ENCODE measurements at regions not wholly inside any gene's neighbourhood (a gene's known extent, or its start where the extent isn't known, plus 50 kb on each side); places are given as distances from the start of the nearest gene placed in this dataset.

DNA sequence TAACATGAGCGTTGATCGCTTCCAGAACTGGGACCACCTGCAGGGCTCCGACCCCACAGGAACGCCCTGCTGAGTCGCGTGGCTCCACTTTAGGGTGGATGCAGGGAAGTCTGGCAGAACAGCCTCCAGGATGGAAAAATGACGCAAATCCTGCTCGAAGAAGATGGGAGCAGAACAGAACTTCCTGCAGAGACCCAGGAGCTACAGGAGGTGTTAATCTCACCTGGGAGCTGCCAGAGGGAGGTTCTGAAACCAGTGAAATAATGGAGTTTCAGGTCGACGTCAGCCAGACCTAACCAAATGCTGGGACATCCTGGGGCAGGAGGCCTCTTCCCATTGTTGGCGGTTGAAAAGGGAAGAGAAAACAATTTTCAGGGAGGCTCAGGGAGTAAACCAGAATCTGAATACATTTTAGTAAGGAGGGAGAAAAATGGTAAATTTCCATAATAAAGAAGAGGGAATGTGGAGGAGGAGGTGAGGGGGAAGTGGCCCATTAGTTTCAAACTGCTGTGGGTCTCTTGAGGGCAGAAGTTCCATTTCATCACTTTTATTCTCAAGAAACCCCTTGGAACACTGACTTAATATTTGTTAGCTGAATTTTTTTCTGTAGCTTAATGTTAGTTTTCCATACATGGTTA lies 558.4 kb upstream of the CDH4 start:
- TF ChIP-seq, protein P1, sequence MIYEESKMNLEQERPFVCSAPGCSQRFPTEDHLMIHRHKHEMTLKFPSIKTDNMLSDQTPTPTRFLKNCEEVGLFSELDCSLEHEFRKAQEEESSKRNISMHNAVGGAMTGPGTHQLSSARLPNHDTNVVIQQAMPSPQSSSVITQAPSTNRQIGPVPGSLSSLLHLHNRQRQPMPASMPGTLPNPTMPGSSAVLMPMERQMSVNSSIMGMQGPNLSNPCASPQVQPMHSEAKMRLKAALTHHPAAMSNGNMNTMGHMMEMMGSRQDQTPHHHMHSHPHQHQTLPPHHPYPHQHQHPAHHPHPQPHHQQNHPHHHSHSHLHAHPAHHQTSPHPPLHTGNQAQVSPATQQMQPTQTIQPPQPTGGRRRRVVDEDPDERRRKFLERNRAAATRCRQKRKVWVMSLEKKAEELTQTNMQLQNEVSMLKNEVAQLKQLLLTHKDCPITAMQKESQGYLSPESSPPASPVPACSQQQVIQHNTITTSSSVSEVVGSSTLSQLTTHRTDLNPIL (CRISPR knock-in tag; IDR thresholded peaks at IDR 0.05; ENCODE audit: low read depth), result no peak
- TF ChIP-seq OSR1 (CRISPR knock-in tag; IDR thresholded peaks at IDR 0.05), result no peak
- TF ChIP-seq BACH2 (CRISPR knock-in tag; IDR thresholded peaks at IDR 0.05; ENCODE audit: borderline replicate concordance), result no peak
- TF ChIP-seq ZNF8 (CRISPR knock-in tag; IDR thresholded peaks at IDR 0.05), result no peak
- no peak for TF ChIP-seq TCF4 (CRISPR knock-in tag; IDR thresholded peaks at IDR 0.05; ENCODE audit: borderline replicate concordance)
- TF ChIP-seq, protein P2, sequence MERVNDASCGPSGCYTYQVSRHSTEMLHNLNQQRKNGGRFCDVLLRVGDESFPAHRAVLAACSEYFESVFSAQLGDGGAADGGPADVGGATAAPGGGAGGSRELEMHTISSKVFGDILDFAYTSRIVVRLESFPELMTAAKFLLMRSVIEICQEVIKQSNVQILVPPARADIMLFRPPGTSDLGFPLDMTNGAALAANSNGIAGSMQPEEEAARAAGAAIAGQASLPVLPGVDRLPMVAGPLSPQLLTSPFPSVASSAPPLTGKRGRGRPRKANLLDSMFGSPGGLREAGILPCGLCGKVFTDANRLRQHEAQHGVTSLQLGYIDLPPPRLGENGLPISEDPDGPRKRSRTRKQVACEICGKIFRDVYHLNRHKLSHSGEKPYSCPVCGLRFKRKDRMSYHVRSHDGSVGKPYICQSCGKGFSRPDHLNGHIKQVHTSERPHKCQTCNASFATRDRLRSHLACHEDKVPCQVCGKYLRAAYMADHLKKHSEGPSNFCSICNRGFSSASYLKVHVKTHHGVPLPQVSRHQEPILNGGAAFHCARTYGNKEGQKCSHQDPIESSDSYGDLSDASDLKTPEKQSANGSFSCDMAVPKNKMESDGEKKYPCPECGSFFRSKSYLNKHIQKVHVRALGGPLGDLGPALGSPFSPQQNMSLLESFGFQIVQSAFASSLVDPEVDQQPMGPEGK (CRISPR knock-in tag; IDR thresholded peaks at IDR 0.05; ENCODE audit: borderline replicate concordance), result no peak
- no peak for TF ChIP-seq POU6F1 (CRISPR knock-in tag; IDR thresholded peaks at IDR 0.05; ENCODE audit: borderline replicate concordance, low read depth)
- TF ChIP-seq, protein P3, sequence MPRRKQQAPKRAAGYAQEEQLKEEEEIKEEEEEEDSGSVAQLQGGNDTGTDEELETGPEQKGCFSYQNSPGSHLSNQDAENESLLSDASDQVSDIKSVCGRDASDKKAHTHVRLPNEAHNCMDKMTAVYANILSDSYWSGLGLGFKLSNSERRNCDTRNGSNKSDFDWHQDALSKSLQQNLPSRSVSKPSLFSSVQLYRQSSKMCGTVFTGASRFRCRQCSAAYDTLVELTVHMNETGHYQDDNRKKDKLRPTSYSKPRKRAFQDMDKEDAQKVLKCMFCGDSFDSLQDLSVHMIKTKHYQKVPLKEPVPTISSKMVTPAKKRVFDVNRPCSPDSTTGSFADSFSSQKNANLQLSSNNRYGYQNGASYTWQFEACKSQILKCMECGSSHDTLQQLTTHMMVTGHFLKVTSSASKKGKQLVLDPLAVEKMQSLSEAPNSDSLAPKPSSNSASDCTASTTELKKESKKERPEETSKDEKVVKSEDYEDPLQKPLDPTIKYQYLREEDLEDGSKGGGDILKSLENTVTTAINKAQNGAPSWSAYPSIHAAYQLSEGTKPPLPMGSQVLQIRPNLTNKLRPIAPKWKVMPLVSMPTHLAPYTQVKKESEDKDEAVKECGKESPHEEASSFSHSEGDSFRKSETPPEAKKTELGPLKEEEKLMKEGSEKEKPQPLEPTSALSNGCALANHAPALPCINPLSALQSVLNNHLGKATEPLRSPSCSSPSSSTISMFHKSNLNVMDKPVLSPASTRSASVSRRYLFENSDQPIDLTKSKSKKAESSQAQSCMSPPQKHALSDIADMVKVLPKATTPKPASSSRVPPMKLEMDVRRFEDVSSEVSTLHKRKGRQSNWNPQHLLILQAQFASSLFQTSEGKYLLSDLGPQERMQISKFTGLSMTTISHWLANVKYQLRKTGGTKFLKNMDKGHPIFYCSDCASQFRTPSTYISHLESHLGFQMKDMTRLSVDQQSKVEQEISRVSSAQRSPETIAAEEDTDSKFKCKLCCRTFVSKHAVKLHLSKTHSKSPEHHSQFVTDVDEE (CRISPR knock-in tag; IDR thresholded peaks at IDR 0.05), result no peak
- no peak for TF ChIP-seq SNAI2 (CRISPR knock-in tag; IDR thresholded peaks at IDR 0.05)
- TF ChIP-seq RARB (CRISPR knock-in tag; IDR thresholded peaks at IDR 0.05), result no peak
- no peak for TF ChIP-seq TOX (CRISPR knock-in tag; IDR thresholded peaks at IDR 0.05; ENCODE audit: borderline replicate concordance)
- no peak for TF ChIP-seq ZNF70 (CRISPR knock-in tag; IDR thresholded peaks at IDR 0.05)
- TF ChIP-seq ESRRG (CRISPR knock-in tag; IDR thresholded peaks at IDR 0.05), result no peak
- TF ChIP-seq ZFP30 (CRISPR knock-in tag; IDR thresholded peaks at IDR 0.05), result no peak
- no peak for TF ChIP-seq ZC3H10 (CRISPR knock-in tag; IDR thresholded peaks at IDR 0.05)
- no peak for TF ChIP-seq ARNTL (CRISPR knock-in tag; IDR thresholded peaks at IDR 0.05; ENCODE audit: borderline replicate concordance, low read depth)
- ATAC-seq, result no peak

- TF ChIP-seq SNAI2 (CRISPR knock-in tag; IDR thresholded peaks at IDR 0.05) (no peak), BACH2 (CRISPR knock-in tag; IDR thresholded peaks at IDR 0.05; ENCODE audit: borderline replicate concordance) (no peak), ISL1 (CRISPR knock-in tag; IDR thresholded peaks at IDR 0.05) (no peak)
- TF ChIP-seq, protein P3 (CRISPR knock-in tag; IDR thresholded peaks at IDR 0.05), result no peak
- TF ChIP-seq, protein P2 (CRISPR knock-in tag; IDR thresholded peaks at IDR 0.05; ENCODE audit: borderline replicate concordance), result no peak
- ATAC-seq, result no peak
Observed at GRCh38 chr20:60694763-60695162, 557.3 kb upstream of the CDH4 start.
